ENCODE measurements at regions not wholly inside any gene's neighbourhood (a gene's known extent, or its start where the extent isn't known, plus 50 kb on each side); places are given as distances from the start of the nearest gene placed in this dataset.

- H3K27me3 ChIP-seq (ENCODE audit: control insufficient read depth, insufficient read depth, low read length, poor library complexity, severe bottlenecking), result no peaks in the 10 kb centered on the region
- DNase-seq, result no peak
- no peak overlapping the region for H3K4me3 Mint-ChIP-seq
- no peak overlapping the region for H3K27ac ChIP-seq (ENCODE audit: low read depth, low read length)
- H3K9ac ChIP-seq (ENCODE audit: extremely low read depth, low read length, poor library complexity, severe bottlenecking), result no peak overlapping the region
- peaks cover 5% of the 10 kb centered on the region for H3K27me3 Mint-ChIP-seq (ENCODE audit: insufficient read depth)
- no peaks in the 10 kb centered on the region for H3K4me1 ChIP-seq (ENCODE audit: control insufficient read depth, insufficient read depth, low read length)
- TF ChIP-seq, protein P1, sequence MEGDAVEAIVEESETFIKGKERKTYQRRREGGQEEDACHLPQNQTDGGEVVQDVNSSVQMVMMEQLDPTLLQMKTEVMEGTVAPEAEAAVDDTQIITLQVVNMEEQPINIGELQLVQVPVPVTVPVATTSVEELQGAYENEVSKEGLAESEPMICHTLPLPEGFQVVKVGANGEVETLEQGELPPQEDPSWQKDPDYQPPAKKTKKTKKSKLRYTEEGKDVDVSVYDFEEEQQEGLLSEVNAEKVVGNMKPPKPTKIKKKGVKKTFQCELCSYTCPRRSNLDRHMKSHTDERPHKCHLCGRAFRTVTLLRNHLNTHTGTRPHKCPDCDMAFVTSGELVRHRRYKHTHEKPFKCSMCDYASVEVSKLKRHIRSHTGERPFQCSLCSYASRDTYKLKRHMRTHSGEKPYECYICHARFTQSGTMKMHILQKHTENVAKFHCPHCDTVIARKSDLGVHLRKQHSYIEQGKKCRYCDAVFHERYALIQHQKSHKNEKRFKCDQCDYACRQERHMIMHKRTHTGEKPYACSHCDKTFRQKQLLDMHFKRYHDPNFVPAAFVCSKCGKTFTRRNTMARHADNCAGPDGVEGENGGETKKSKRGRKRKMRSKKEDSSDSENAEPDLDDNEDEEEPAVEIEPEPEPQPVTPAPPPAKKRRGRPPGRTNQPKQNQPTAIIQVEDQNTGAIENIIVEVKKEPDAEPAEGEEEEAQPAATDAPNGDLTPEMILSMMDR (conservative IDR thresholded peaks at IDR 0.05), result no peak
- WGBS, 2 experiments (ENCODE audit: insufficient coverage in 1 of 2, insufficient read length in 1 of 2), result 91 to 100% methylated on average over 1 to 3 of the region's 3 CpGs
- no peak overlapping the region for H3K27ac Mint-ChIP-seq
- no peaks in the 10 kb centered on the region for H3K36me3 Mint-ChIP-seq (ENCODE audit: low read depth)
- peaks cover 3% of the 10 kb centered on the region for H3K4me1 Mint-ChIP-seq
- no peaks in the 10 kb centered on the region for H3K9me3 ChIP-seq (ENCODE audit: control insufficient read depth, low read length)
- H3K36me3 ChIP-seq (ENCODE audit: control insufficient read depth, insufficient read depth, low read length), result no peaks in the 10 kb centered on the region
- no peak overlapping the region for H3K4me3 ChIP-seq (ENCODE audit: low read length)
- no peaks in the 10 kb centered on the region for H3K9me3 Mint-ChIP-seq
These were observed 68.1 kb downstream of the KIF4B start for GRCh38 chr5:155081618-155082017.

GRCh38 chr5:155082401-155082800, 68.8 kb downstream of the KIF4B start:
- WGBS, 2 experiments (ENCODE audit: insufficient coverage in 1 of 2, insufficient read length in 1 of 2), result 87 to 88% methylated on average over 4 of the region's 4 CpGs
- Histone ChIP-seq H3K9ac (ENCODE audit: extremely low read depth, low read length, poor library complexity, severe bottlenecking) (no peak overlapping the region), H3K27ac (ENCODE audit: low read depth, low read length) (no peak overlapping the region), H3K9me3 (ENCODE audit: control insufficient read depth, low read length) (no peaks in the 10 kb centered on the region), H3K4me1 (ENCODE audit: control insufficient read depth, insufficient read depth, low read length) (no peaks in the 10 kb centered on the region), H3K4me3 (ENCODE audit: low read length) (no peak overlapping the region), H3K36me3 (ENCODE audit: control insufficient read depth, insufficient read depth, low read length) (no peaks in the 10 kb centered on the region), H3K27me3 (ENCODE audit: control insufficient read depth, insufficient read depth, low read length, poor library complexity, severe bottlenecking) (no peaks in the 10 kb centered on the region)
- TF ChIP-seq, protein P1 (conservative IDR thresholded peaks at IDR 0.05), result no peak
- Mint-ChIP-seq H3K4me3 (no peak overlapping the region), H3K36me3 (ENCODE audit: low read depth) (no peaks in the 10 kb centered on the region), H3K27me3 (ENCODE audit: insufficient read depth) (peaks cover 5% of the 10 kb centered on the region), H3K4me1 (peaks cover 3% of the 10 kb centered on the region), H3K27ac (no peak overlapping the region), H3K9me3 (no peaks in the 10 kb centered on the region)
- no peak for DNase-seq

- Mint-ChIP-seq H3K27ac (no peak overlapping the region), H3K36me3 (ENCODE audit: low read depth) (no peaks in the 10 kb centered on the region), H3K9me3 (no peaks in the 10 kb centered on the region), H3K4me3 (no peak overlapping the region), H3K27me3 (ENCODE audit: insufficient read depth) (peaks cover 3% of the 10 kb centered on the region), H3K4me1 (peaks cover 6% of the 10 kb centered on the region)
- Histone ChIP-seq H3K27me3 (ENCODE audit: control insufficient read depth, insufficient read depth, low read length, poor library complexity, severe bottlenecking) (no peaks in the 10 kb centered on the region), H3K36me3 (ENCODE audit: control insufficient read depth, insufficient read depth, low read length) (no peaks in the 10 kb centered on the region), H3K27ac (ENCODE audit: low read depth, low read length) (no peak overlapping the region), H3K9me3 (ENCODE audit: control insufficient read depth, low read length) (no peaks in the 10 kb centered on the region), H3K4me3 (ENCODE audit: low read length) (no peak overlapping the region), H3K9ac (ENCODE audit: extremely low read depth, low read length, poor library complexity, severe bottlenecking) (no peak overlapping the region), H3K4me1 (ENCODE audit: control insufficient read depth, insufficient read depth, low read length) (no peaks in the 10 kb centered on the region)
- TF ChIP-seq, protein P1 (conservative IDR thresholded peaks at IDR 0.05), result no peak
- DNase-seq, result no peak
- 83 to 89% methylated on average over 2 to 4 of the region's 4 CpGs for WGBS, 2 experiments (ENCODE audit: insufficient coverage in 1 of 2, insufficient read length in 1 of 2)
These were observed 71.9 kb downstream of the KIF4B start for GRCh38 chr5:155085282-155085989.
